GM12864 (cell line): ENCODE measurements at regions not wholly inside any gene's neighbourhood (a gene's known extent, or its start where the extent isn't known, plus 50 kb on each side); places are given as distances from the start of the nearest gene placed in this dataset.

Experiments used
- DNase-seq: peaks from one replicate; pipeline ENCODE4 v3.0.0-alpha.2; 2011; ENCODE audit warnings: low read depth
- H3K4me3 ChIP-seq: 2 replicates; pipeline ENCODE4 v1.5.1; 2011; ENCODE audit warnings: mild to moderate bottlenecking, low read depth, low read length, control low read depth
- TF ChIP-seq, protein P1 (sequence below): IDR thresholded peaks from 2 replicates; pipeline ENCODE4 v1.5.1; 2011; ENCODE audit warnings: low read depth, mild to moderate bottlenecking, moderate library complexity, low read length, control low read depth, inconsistent platforms; ENCODE audit errors: missing control alignments

DNA sequence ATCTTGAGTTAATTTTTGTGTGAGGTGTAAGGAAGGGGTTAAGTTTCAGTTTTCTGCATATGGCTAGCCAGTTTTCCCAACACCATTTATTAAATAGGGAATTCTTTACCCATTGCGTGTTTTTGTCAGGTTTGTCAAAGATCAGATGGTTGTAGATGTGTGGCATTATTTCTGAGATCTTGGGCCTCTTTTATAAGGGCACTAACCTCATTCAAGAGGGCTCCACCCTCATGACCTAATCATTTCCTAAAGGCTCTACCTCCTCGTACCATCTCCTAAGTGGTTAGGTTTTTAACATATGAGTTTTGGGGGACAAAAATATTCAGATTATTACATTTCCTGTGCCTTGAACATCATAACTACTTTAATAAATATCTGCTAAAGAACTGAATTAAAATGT lies 510.9 kb downstream of the UTRN start:
- H3K4me3 ChIP-seq: no peak overlapping the region
- no peak for DNase-seq
- TF ChIP-seq, protein P1, sequence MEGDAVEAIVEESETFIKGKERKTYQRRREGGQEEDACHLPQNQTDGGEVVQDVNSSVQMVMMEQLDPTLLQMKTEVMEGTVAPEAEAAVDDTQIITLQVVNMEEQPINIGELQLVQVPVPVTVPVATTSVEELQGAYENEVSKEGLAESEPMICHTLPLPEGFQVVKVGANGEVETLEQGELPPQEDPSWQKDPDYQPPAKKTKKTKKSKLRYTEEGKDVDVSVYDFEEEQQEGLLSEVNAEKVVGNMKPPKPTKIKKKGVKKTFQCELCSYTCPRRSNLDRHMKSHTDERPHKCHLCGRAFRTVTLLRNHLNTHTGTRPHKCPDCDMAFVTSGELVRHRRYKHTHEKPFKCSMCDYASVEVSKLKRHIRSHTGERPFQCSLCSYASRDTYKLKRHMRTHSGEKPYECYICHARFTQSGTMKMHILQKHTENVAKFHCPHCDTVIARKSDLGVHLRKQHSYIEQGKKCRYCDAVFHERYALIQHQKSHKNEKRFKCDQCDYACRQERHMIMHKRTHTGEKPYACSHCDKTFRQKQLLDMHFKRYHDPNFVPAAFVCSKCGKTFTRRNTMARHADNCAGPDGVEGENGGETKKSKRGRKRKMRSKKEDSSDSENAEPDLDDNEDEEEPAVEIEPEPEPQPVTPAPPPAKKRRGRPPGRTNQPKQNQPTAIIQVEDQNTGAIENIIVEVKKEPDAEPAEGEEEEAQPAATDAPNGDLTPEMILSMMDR: no peak

DNA sequence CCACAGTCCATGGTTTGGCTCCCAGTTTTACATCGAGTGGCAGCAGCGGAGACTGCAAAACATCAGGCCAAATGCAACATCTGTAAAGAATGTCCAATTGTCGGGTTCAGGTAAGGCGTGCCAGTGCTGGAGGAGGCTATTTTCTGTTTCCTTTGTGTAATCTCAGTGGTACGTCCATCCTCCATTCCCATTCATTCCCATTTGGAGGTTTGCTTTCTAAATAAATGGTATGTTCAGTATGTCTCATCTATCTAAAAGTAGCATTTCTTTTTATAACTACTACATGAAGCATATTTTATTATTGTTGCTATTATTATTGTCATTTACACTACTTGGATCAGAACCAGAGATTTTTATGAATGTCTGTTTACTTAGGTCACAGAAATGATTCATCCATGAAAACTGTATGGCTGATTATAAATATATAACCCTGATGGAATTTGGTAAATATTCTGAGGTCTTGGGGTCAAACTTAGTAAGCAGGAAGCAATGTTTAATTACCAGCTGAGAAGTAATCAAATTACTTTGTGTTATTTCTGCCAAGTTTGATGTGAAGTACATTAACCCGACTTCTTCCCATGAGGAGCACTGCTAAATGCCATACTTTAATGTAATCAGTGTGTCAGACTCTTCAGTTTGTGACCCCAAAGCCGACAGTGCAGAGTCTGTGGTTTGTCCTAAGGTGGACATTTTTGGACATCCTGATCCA lies 512.9 kb downstream of the UTRN start:
- no peak for DNase-seq
- TF ChIP-seq, protein P1: no peak
- H3K4me3 ChIP-seq: no peak overlapping the region

DNA sequence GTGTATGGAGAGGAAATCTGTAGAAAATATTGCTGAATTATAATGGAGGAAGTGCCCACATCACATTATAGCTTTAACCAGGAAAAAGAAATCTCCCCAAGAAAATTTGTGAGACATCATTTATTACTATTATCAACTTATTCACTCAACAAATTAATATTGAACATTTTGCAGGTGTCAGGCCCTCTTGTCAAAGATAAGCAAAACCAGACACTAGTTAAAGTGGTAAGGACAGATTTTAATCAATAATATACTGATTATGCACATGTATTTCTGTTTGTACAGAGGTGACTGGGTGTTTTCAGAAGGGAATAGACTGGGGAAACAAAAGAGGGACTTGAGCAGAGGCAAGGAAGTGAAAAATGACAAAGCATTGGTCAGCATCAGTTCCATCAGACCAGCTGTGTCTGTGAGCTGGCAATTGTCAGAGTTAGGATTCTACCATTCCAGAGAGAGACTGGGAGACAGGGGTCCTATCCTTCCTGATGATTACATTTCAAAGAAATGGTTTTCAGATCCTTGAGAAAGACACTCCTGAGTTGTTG lies 519.2 kb downstream of the UTRN start:
- no peak for DNase-seq
- H3K4me3 ChIP-seq: no peak overlapping the region
- TF ChIP-seq, protein P1: no peak

DNA sequence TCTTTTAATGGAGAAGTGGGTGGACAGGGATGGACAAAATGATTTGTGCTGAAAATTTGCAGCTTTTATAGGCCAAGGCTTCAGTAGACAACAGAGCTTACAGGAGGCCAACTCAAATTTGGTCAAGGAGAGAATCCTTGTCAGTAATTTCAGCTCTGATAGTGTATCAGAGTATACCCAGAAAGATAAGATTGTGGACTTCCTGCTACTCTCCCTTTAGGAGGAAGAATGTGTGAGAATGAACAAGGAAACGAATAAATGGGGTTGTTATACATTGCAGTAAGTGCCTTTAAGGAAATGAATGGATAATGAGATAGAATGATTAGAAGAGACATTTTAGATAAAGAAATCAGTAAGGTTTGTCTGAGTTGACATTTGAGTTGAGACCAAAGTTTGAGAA lies 519.9 kb downstream of the UTRN start:
- TF ChIP-seq, protein P1: no peak
- no peak for DNase-seq
- no peak overlapping the region for H3K4me3 ChIP-seq

DNA sequence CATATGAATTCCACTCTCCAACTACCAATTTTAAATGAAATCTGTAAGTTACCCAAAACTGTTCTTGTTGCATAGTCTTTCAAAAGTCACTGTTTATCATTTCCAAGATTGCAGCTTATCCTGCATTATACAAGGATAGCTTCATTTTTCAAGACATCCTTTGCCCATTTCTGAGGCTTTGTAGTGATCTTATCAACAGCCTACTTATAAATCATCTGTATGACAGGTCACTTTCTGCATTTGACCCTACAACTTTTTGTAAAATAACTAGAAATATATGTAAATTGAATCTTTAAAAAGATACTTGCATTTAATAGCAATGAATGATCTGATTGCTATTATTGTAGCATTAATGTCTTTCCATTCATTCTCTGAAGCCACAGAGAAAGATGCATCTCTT lies 521.1 kb downstream of the UTRN start:
- no peak for DNase-seq
- TF ChIP-seq, protein P1: no peak
- H3K4me3 ChIP-seq: no peak overlapping the region

DNA sequence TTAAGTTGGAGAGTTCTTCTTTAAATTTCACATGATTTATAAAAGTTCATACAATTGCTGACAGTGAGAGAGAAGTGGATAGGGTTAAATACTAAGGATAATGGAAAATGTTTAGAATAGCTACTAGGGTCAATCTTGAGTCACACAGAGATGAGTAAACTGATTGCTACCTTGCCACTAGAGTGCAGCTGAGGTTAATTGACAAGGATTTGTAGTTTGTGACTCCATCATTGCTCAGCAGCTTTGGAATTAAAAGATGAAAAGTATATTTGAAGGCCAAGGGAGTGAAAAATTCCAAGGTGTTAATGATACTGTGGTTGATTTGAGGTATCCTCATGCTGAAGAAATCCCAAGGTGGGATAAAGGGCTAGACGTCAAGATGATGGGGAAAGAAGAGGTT lies 524.0 kb downstream of the UTRN start:
- TF ChIP-seq, protein P1: no peak
- no peak for DNase-seq
- H3K4me3 ChIP-seq: no peak overlapping the region

DNA sequence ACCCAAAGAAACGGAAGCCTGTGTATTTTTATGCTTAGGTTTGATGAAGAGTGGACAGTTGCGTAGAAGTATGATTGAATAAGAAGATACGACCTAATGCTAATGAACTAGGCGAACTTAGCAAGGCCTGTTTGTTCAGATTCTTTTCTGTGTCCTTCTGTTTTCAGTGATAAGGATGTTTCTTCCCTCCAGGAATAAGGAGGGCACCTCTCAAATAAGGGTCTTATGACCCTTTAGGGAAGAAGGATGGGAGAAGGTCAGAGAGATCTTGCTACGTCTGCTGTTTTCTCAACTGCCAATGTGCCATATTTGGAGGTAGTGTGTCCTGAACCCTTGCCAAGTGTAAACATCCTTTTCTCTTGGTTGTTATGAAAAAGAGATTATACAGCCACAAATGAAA lies 524.8 kb downstream of the UTRN start:
- H3K4me3 ChIP-seq: no peak overlapping the region
- DNase-seq: no peak
- TF ChIP-seq, protein P1: no peak
